GM12875 (cell line): ENCODE measurements at regions not wholly inside any gene's neighbourhood (a gene's known extent, or its start where the extent isn't known, plus 50 kb on each side); places are given as distances from the start of the nearest gene placed in this dataset.

ENCODE experiments used
- H3K4me3 ChIP-seq: one replicate; pipeline ENCODE4 v1.5.1; 2011; ENCODE audit warnings: low read depth, low read length, control low read depth
- TF ChIP-seq, protein P1 (sequence below): IDR thresholded peaks from 2 replicates; pipeline ENCODE4 v1.5.1; 2011; ENCODE audit warnings: low read depth, mild to moderate bottlenecking, control low read depth, inconsistent platforms, low read length, moderate library complexity, borderline replicate concordance; ENCODE audit not compliant: insufficient read depth

GRCh38 chr16:79806757-79807156 lies 206.2 kb upstream of the MAF start:
- no peak overlapping the region for H3K4me3 ChIP-seq
- TF ChIP-seq, protein P1, sequence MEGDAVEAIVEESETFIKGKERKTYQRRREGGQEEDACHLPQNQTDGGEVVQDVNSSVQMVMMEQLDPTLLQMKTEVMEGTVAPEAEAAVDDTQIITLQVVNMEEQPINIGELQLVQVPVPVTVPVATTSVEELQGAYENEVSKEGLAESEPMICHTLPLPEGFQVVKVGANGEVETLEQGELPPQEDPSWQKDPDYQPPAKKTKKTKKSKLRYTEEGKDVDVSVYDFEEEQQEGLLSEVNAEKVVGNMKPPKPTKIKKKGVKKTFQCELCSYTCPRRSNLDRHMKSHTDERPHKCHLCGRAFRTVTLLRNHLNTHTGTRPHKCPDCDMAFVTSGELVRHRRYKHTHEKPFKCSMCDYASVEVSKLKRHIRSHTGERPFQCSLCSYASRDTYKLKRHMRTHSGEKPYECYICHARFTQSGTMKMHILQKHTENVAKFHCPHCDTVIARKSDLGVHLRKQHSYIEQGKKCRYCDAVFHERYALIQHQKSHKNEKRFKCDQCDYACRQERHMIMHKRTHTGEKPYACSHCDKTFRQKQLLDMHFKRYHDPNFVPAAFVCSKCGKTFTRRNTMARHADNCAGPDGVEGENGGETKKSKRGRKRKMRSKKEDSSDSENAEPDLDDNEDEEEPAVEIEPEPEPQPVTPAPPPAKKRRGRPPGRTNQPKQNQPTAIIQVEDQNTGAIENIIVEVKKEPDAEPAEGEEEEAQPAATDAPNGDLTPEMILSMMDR, result no peak

DNA sequence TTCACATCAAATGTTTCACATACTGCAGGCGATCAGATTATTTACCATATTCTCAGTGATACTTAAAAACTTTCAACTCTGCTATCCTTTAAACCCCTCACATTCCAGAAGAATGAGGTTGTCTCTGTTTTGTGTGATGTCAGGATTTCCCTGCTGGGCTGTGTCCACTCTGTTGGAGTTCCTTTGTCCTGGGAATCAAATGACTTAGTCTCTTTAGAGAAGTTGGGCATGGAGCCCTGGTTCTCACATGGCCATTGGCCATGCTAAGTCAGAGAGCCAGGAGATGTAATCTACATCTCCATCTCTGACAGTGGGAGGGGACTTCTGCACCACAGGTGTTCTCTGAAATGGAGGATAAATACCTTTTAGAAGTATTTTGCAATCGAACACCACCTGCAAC lies 205.1 kb upstream of the MAF start:
- TF ChIP-seq, protein P1, result no peak

DNA sequence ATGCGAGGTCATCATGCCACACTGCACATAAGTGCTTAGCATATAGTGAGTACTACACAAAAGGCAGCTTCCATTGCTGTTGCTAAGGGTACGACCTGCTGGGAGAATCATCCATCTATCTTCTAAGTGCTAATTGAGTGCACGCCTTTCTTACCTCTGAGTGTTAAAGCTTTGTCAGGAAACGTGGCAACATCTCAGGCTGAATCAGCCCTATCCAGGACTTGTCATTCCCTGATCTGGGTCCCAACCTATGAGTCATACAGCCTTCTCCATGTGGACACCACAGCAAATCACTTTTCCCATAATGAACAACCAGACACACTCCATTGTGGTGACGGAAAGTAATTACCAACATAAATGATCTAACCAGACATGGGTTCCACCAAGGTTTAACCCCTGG lies 201.1 kb upstream of the MAF start:
- no peak overlapping the region for H3K4me3 ChIP-seq
- TF ChIP-seq, protein P1, result no peak

More for the DNA sequence above, 205.1 kb upstream of the MAF start:
- H3K4me3 ChIP-seq, result no peak overlapping the region

GRCh38 chr16:79800016-79800608 lies 199.6 kb upstream of the MAF start:
- no peak overlapping the region for H3K4me3 ChIP-seq
- TF ChIP-seq, protein P1, result no peak

DNA sequence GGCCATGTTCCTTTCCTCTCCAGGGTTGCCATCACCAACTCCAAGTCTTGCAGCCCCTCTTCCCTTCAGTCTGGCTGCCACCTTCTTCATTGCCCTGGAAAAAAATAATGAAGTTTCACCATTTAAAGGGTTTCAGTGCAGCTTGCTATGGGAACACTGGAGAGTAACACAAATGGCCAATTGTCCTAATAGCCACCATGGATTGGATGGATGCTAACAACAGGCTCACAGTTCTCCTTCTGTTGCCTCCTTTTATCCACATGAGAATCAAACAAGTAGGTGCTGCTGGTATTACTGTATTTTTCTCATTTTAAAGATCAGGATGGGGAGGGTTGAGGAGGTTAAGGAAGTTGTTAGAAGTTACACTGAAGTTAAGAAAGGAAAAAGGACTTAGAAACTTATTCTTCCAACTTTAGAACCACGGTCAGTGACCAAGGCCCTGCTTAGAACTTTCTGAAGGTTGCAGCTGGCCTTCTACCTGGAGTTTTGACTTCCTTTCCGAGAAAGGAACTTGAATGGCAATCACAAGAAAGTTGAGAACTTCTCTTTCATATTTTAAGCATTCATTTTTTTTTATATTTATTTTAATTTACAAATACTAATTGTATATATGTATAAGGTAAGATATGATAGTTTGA lies 198.0 kb upstream of the MAF start:
- no peak overlapping the region for H3K4me3 ChIP-seq

GRCh38 chr16:79797486-79797885 lies 196.9 kb upstream of the MAF start:
- TF ChIP-seq, protein P1, result no peak
- H3K4me3 ChIP-seq, result no peak overlapping the region

More for the DNA sequence above, 198.0 kb upstream of the MAF start:
- TF ChIP-seq, protein P1, result no peak

GRCh38 chr16:79795556-79795955 lies 195.0 kb upstream of the MAF start:
- TF ChIP-seq, protein P1, result no peak

More at GRCh38 chr16:79795556-79795955, 195.0 kb upstream of the MAF start:
- H3K4me3 ChIP-seq, result no peak overlapping the region
